Prostate gland (tissue), 2 donors: ENCODE measurements at regions not wholly inside any gene's neighbourhood (a gene's known extent, or its start where the extent isn't known, plus 50 kb on each side); places are given as distances from the start of the nearest gene placed in this dataset.
"Not testable (repeated sequence)": the region's sequence is repeated elsewhere in the genome, so short reads cannot be mapped to it uniquely, and the experiment has no call there.

ENCODE experiments used
- DNase-seq: peaks from one replicate; pipeline ENCODE4 v3.0.0-alpha.2; 2019; ENCODE audit warnings: low spot score
- H3K27ac ChIP-seq, 2 donors: fragments of 200-600 bp; sonication (generic); 2 replicates each; pipeline ENCODE4 v1.5.1; 2017 to 2019
- H3K27me3 ChIP-seq: fragments of 200-600 bp; sonication (generic); replicated peaks from 2 replicates; pipeline ENCODE4 v1.5.1; 2019; ENCODE audit not compliant: insufficient read depth
- H3K36me3 ChIP-seq, 2 donors: fragments of 200-600 bp; sonication (generic); 1 replicate in 1 of 2; 2 replicates in 1 of 2; pipeline versions ENCODE4 v1.5.1 to v1.8.1; 2017 to 2019
- H3K4me1 ChIP-seq: fragments of 200-600 bp; sonication (generic); replicated peaks from 2 replicates; pipeline ENCODE4 v1.5.1; 2019
- H3K4me3 ChIP-seq, 2 donors: fragments of 200-600 bp; sonication (generic); 2 replicates each; pipeline ENCODE4 v1.5.1; 2017 to 2019
- H3K9me3 ChIP-seq: fragments of 200-600 bp; sonication (generic); 2 replicates; pipeline ENCODE4 v1.5.1; 2017
- CTCF ChIP-seq, 4 experiments: fragments of 200-600 bp in 2 of 4; fragments of 450-650 bp in 2 of 4; sonication (generic) in 2 of 4; IDR thresholded peaks; 1 replicate in 3 of 4; 2 replicates in 1 of 4; pipeline ENCODE4 v1.5.1; 2016 to 2019; ENCODE audit warnings: antibody characterized with exemption in 4 of 4, mild to moderate bottlenecking in 2 of 4, moderate library complexity in 2 of 4
- POLR2A ChIP-seq: fragments of 450-650 bp; IDR thresholded peaks from one replicate; pipeline ENCODE4 v1.6.1; 2016; ENCODE audit warnings: antibody characterized with exemption, mild to moderate bottlenecking
- POLR2AphosphoS5 ChIP-seq: sonication (generic); formaldehyde crosslinking; IDR thresholded peaks from one replicate; pipeline ENCODE4 v1.6.1; 2017; ENCODE audit warnings: antibody characterized with exemption
- WGBS: methylation state at CpG from one replicate; pipeline ENCODE4 v1.1.5; 2018; 5-methylcytosine and 5-hydroxymethylcytosine counted together
- intact Hi-C: fragments of 100-400 bp; cut with DNase I; formaldehyde crosslinking; loops from one replicate; pipeline ENCODE4 v1.14.2; 2022

DNA sequence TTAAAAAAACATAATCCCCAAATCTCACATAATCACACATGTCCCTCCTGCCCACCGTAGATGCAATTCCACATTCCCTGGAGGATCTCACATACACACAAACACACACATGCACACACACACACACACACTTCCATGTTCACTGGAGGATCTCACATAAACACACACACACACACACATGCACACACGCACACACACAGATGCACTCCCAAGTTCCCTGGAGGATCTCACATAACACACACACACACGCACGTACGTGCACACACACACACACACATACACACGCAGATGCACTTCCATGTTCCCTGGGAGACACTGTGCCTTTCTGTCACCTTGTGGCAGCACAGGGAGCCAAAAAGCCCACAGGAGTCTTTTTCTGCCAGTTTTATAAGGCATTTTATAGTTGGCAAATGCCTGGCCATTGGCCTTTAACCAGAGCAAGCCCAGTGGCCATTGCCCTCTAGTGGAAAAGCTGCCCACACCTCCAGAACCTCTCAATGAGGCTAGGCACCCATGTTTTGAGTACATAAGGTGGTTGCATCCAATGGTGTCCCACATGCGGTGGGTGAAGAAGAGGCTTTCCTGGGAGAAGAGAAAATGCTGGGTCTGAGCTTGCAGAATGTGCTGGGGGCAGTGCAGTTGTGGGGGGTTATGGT is 115.4 kb upstream of the ACBD5 start:
- intact Hi-C loops: no loop called here
- no peak for DNase-seq
- TF ChIP-seq POLR2AphosphoS5: no peak
- TF ChIP-seq POLR2A: no peak
- TF ChIP-seq CTCF (IDR thresholded peaks at IDR 0.05): no peak
- Histone ChIP-seq H3K9me3 (no peaks in the 10 kb centered on the region), H3K27me3 (no peaks in the 10 kb centered on the region), H3K4me1 (no peaks in the 10 kb centered on the region), H3K4me3 (no peak overlapping the region), H3K36me3 (no peaks in the 10 kb centered on the region), H3K27ac (no peak overlapping the region)
- WGBS: 92% methylated on average over 7 of the region's 7 CpGs

GRCh38 chr10:27354643-27355270 is 114.2 kb upstream of the ACBD5 start:
- peak overlapping the region in 1 of 2 donors; percentile 33 for H3K27ac ChIP-seq
- WGBS: 17% methylated on average over 10 of the region's 11 CpGs
- peak; percentile 33 for DNase-seq

GRCh38 chr10:27354100-27354499 is 113.5 kb upstream of the ACBD5 start:
- H3K9me3 ChIP-seq, DNase-seq, H3K36me3 ChIP-seq, H3K27me3 ChIP-seq, intact Hi-C loops, H3K4me1 ChIP-seq: not testable (repeated sequence)
- peak overlapping the region in 1 of 2 donors; percentile 33 for H3K27ac ChIP-seq
- WGBS: 38% methylated on average over 5 of the region's 5 CpGs
- peak overlapping the region in 1 of 2 donors; percentile 12 for H3K4me3 ChIP-seq

More at GRCh38 chr10:27354643-27355270, 114.2 kb upstream of the ACBD5 start:
- peak; percentile 8 for TF ChIP-seq POLR2AphosphoS5
- intact Hi-C loops, H3K9me3 ChIP-seq, H3K27me3 ChIP-seq, H3K36me3 ChIP-seq, H3K4me1 ChIP-seq: not testable (repeated sequence)
- peak overlapping the region in 1 of 2 donors; percentile 12 for H3K4me3 ChIP-seq

- Histone ChIP-seq H3K4me3 (no peak overlapping the region), H3K9me3 (no peaks in the 10 kb centered on the region), H3K27ac (no peak overlapping the region), H3K27me3 (no peaks in the 10 kb centered on the region), H3K36me3 (no peaks in the 10 kb centered on the region), H3K4me1 (no peaks in the 10 kb centered on the region)
- 95% methylated on average over 20 of the region's 20 CpGs for WGBS
- DNase-seq: no peak
- intact Hi-C loops: no loop called here
- TF ChIP-seq CTCF (IDR thresholded peaks at IDR 0.05) (no peak), POLR2AphosphoS5 (no peak), POLR2A (no peak)
These were observed 109.4 kb upstream of the ACBD5 start for GRCh38 chr10:27349987-27350386.

GRCh38 chr10:27347827-27348207 is 107.2 kb upstream of the ACBD5 start:
- H3K27me3 ChIP-seq, H3K27ac ChIP-seq, intact Hi-C loops, H3K4me1 ChIP-seq, H3K36me3 ChIP-seq, DNase-seq, H3K4me3 ChIP-seq, H3K9me3 ChIP-seq: not testable (repeated sequence)
- WGBS: 19% methylated on average over 4 of the region's 4 CpGs

DNA sequence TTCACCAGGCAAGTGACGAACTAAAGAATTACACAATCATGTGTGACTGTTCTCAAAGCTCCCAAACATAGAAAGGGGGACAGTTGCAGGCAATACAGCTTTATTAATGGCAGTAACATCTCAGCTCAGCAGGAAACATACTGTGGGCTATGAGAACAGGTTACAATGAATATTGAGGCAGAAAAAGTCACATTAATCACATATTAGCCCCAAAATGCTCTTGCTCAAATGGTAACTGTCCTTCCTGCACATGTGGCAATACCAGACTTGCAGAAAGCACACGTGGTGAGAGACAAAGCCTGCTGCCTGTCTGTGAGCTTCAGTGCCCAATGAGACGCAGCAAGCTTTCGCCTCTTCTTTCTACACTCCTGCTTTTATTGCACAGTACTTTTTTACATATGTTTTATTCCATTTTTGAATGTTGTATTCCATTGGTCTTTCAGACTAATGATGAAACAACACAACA is 104.9 kb upstream of the ACBD5 start:
- H3K4me3 ChIP-seq: no peak overlapping the region
- H3K36me3 ChIP-seq: no peaks in the 10 kb centered on the region
- no peak overlapping the region for H3K27ac ChIP-seq
- intact Hi-C loops: no loop called here
- 39% methylated on average over 4 of the region's 4 CpGs for WGBS
- TF ChIP-seq POLR2AphosphoS5 (no peak), POLR2A (no peak), CTCF (IDR thresholded peaks at IDR 0.05) (no peak)
- H3K9me3 ChIP-seq: no peaks in the 10 kb centered on the region
- no peaks in the 10 kb centered on the region for H3K27me3 ChIP-seq
- DNase-seq: no peak
- H3K4me1 ChIP-seq: no peaks in the 10 kb centered on the region
